HG03139 (cell line): ENCODE measurements at regions not wholly inside any gene's neighbourhood (a gene's known extent, or its start where the extent isn't known, plus 50 kb on each side); places are given as distances from the start of the nearest gene placed in this dataset.

Experiments used
- ATAC-seq: cut with Tn5 transposase; IDR thresholded peaks from one replicate; pipeline ENCODE4 v1.9.1; 2021; ENCODE audit not compliant: unreplicated experiment

- no peak for ATAC-seq
Measured at GRCh38 chr13:44171861-44172260, 201.8 kb upstream of the SERP2 start.

- no peak for ATAC-seq
Measured at GRCh38 chr13:44172281-44172810, 201.3 kb upstream of the SERP2 start.

GRCh38 chr13:44174769-44175425, 198.7 kb upstream of the SERP2 start:
- ATAC-seq, result no peak

- ATAC-seq, result no peak
Measured at GRCh38 chr13:44176173-44176572, 197.5 kb upstream of the SERP2 start.

- ATAC-seq, result no peak
Measured at GRCh38 chr13:44180876-44181536, 192.6 kb upstream of the SERP2 start.

- no peak for ATAC-seq
Measured at GRCh38 chr13:44181931-44182330, 191.7 kb upstream of the SERP2 start.

GRCh38 chr13:44184740-44185139, 188.9 kb upstream of the SERP2 start:
- ATAC-seq, result no peak

GRCh38 chr13:44188257-44188656, 185.4 kb upstream of the SERP2 start:
- ATAC-seq, result no peak

GRCh38 chr13:44189085-44189484, 184.5 kb upstream of the SERP2 start:
- ATAC-seq, result no peak

GRCh38 chr13:44191103-44191502, 182.5 kb upstream of the SERP2 start:
- no peak for ATAC-seq

- ATAC-seq, result no peak
Measured at GRCh38 chr13:44191504-44192171, 182.0 kb upstream of the SERP2 start.

- no peak for ATAC-seq
Measured at GRCh38 chr13:44193731-44194130, 179.9 kb upstream of the SERP2 start.

- ATAC-seq, result no peak
Measured at GRCh38 chr13:44195245-44195644, 178.4 kb upstream of the SERP2 start.

- no peak for ATAC-seq
Measured at GRCh38 chr13:44196196-44196751, 177.3 kb upstream of the SERP2 start.

GRCh38 chr13:44197791-44198770, 175.5 kb upstream of the SERP2 start:
- ATAC-seq, result peak; percentile 63

- no peak for ATAC-seq
Measured at GRCh38 chr13:44198826-44199225, 174.8 kb upstream of the SERP2 start.

GRCh38 chr13:44199627-44200207, 173.9 kb upstream of the SERP2 start:
- ATAC-seq, result no peak

- no peak for ATAC-seq
Measured at GRCh38 chr13:44206434-44206833, 167.2 kb upstream of the SERP2 start.

- no peak for ATAC-seq
Measured at GRCh38 chr13:44207476-44207875, 166.1 kb upstream of the SERP2 start.

- ATAC-seq, result no peak
Measured at GRCh38 chr13:44210525-44210924, 163.1 kb upstream of the SERP2 start.
